H9 (cell line): ENCODE measurements at regions not wholly inside any gene's neighbourhood (a gene's known extent, or its start where the extent isn't known, plus 50 kb on each side); places are given as distances from the start of the nearest gene placed in this dataset.

ENCODE experiments used
- DNase-seq: peaks from one replicate; pipeline ENCODE4 v3.0.0-alpha.2; 2017
- H2AFZ ChIP-seq: one replicate; pipeline ENCODE4 v1.6.1; 2013; ENCODE audit warnings: mild to moderate bottlenecking, low read length, control low read depth, moderate library complexity
- H2AK5ac ChIP-seq: 2 replicates; pipeline ENCODE4 v1.6.1; 2013; ENCODE audit warnings: low read length, control low read depth, mixed read lengths; ENCODE audit not compliant: insufficient read length
- H2BK120ac ChIP-seq: one replicate; pipeline ENCODE4 v1.6.1; 2013; ENCODE audit warnings: low read depth, mild to moderate bottlenecking, low read length, control low read depth, inconsistent platforms; ENCODE audit not compliant: poor library complexity, severe bottlenecking
- H2BK12ac ChIP-seq: 2 replicates; pipeline ENCODE4 v1.6.1; 2013; ENCODE audit warnings: low read length, control low read depth, mixed read lengths, low read depth; ENCODE audit not compliant: insufficient read length
- H2BK15ac ChIP-seq: 2 replicates; pipeline ENCODE4 v1.6.1; 2013; ENCODE audit warnings: low read depth, low read length, control low read depth
- H2BK20ac ChIP-seq: one replicate; pipeline ENCODE4 v1.6.1; 2013; ENCODE audit warnings: low read depth, mild to moderate bottlenecking, low read length, control low read depth, inconsistent platforms; ENCODE audit not compliant: poor library complexity, severe bottlenecking
- H2BK5ac ChIP-seq: 2 replicates; pipeline ENCODE4 v1.6.1; 2013; ENCODE audit warnings: low read length, control low read depth, mixed read lengths; ENCODE audit not compliant: insufficient read length
- H3K14ac ChIP-seq: 2 replicates; pipeline ENCODE4 v1.6.1; 2013; ENCODE audit warnings: low read length, control low read depth; ENCODE audit not compliant: insufficient read depth
- H3K18ac ChIP-seq: 2 replicates; pipeline ENCODE4 v1.6.1; 2013; ENCODE audit warnings: low read depth, mild to moderate bottlenecking, mixed read lengths, low read length, control low read depth; ENCODE audit not compliant: insufficient read length
- H3K23ac ChIP-seq: 2 replicates; pipeline ENCODE4 v1.6.1; 2013; ENCODE audit warnings: low read length, control low read depth, mixed read lengths, low read depth; ENCODE audit not compliant: insufficient read length
- H3K23me2 ChIP-seq: 2 replicates; pipeline ENCODE4 v1.6.1; 2013; ENCODE audit warnings: low read depth, mild to moderate bottlenecking, mixed read lengths, low read length, control low read depth; ENCODE audit not compliant: insufficient read length, poor library complexity, severe bottlenecking
- H3K27ac ChIP-seq: 2 replicates; pipeline ENCODE4 v1.5.1; 2013; ENCODE audit warnings: low read length, control low read depth, mixed read lengths, low read depth; ENCODE audit not compliant: insufficient read length
- H3K27me3 ChIP-seq: 2 replicates; pipeline ENCODE4 v1.6.1; 2013; ENCODE audit warnings: low read length, control low read depth, inconsistent platforms; ENCODE audit not compliant: insufficient read depth
- H3K4ac ChIP-seq: 2 replicates; pipeline ENCODE4 v1.6.1; 2013; ENCODE audit warnings: low read depth, mild to moderate bottlenecking, control low read depth, inconsistent platforms, low read length, moderate library complexity
- H3K4me1 ChIP-seq: 2 replicates; pipeline ENCODE4 v1.6.1; 2013; ENCODE audit warnings: low read length, control low read depth, inconsistent platforms; ENCODE audit not compliant: insufficient read depth
- H3K4me2 ChIP-seq: 2 replicates; pipeline ENCODE4 v1.6.1; 2013; ENCODE audit warnings: low read length, control low read depth, mixed read lengths; ENCODE audit not compliant: insufficient read length, insufficient read depth
- H3K56ac ChIP-seq: 2 replicates; pipeline ENCODE4 v1.6.1; 2013; ENCODE audit warnings: low read depth, mild to moderate bottlenecking, mixed read lengths, low read length, control low read depth; ENCODE audit not compliant: insufficient read length
- H3K79me1 ChIP-seq: 2 replicates; pipeline ENCODE4 v1.6.1; 2013; ENCODE audit warnings: low read depth, mild to moderate bottlenecking, moderate library complexity, low read length, control low read depth, inconsistent platforms; ENCODE audit not compliant: insufficient read depth, poor library complexity, severe bottlenecking
- H3K79me2 ChIP-seq: 2 replicates; pipeline ENCODE4 v1.6.1; 2013; ENCODE audit warnings: low read length, control low read depth, inconsistent platforms; ENCODE audit not compliant: insufficient read depth
- H3K9ac ChIP-seq: 2 replicates; pipeline ENCODE4 v1.6.1; 2013; ENCODE audit warnings: low read length, control low read depth, mixed read lengths; ENCODE audit not compliant: insufficient read length; ENCODE audit errors: extremely low read depth
- H3K9me3 ChIP-seq: one replicate; pipeline ENCODE4 v1.6.1; 2013; ENCODE audit warnings: low read depth, low read length, inconsistent platforms; ENCODE audit not compliant: control insufficient read depth
- H3T11ph ChIP-seq: one replicate; pipeline ENCODE4 v1.6.1; 2013; ENCODE audit warnings: mild to moderate bottlenecking, low read length, control low read depth, inconsistent platforms
- H4K20me1 ChIP-seq: one replicate; pipeline ENCODE4 v1.6.1; 2013; ENCODE audit not compliant: control insufficient read depth, insufficient read length, insufficient read depth
- H4K5ac ChIP-seq: 2 replicates; pipeline ENCODE4 v1.6.1; 2013; ENCODE audit warnings: low read depth, mild to moderate bottlenecking, mixed read lengths, low read length, control low read depth; ENCODE audit not compliant: insufficient read length
- H4K8ac ChIP-seq: replicated peaks from 2 replicates; pipeline ENCODE4 v1.6.1; 2013; ENCODE audit warnings: low read length, control low read depth, mixed read lengths, low read depth; ENCODE audit not compliant: insufficient read length
- H4K91ac ChIP-seq: 2 replicates; pipeline ENCODE4 v1.6.1; 2013; ENCODE audit warnings: low read depth, mild to moderate bottlenecking, moderate library complexity, mixed read lengths, low read length, control low read depth; ENCODE audit not compliant: insufficient read length
- H3K27ac Mint-ChIP-seq, 3 experiments: 2 replicates in 2 of 3; 3 replicates in 1 of 3; pipeline ENCODE4 v1.8.0; 2020 to 2021; ENCODE audit warnings: mixed read lengths in 3 of 3, mild to moderate bottlenecking in 1 of 3, moderate library complexity in 1 of 3
- H3K27me3 Mint-ChIP-seq: 2 replicates; pipeline ENCODE4 v1.8.0; 2021; ENCODE audit warnings: low read depth, mild to moderate bottlenecking, moderate library complexity, mixed read lengths
- H3K36me3 Mint-ChIP-seq, 3 experiments: 2 replicates in 2 of 3; 3 replicates in 1 of 3; pipeline ENCODE4 v1.8.0; 2020 to 2021; ENCODE audit warnings: low read depth in 3 of 3, mixed read lengths in 3 of 3; ENCODE audit not compliant: insufficient read depth in 1 of 3
- H3K4me1 Mint-ChIP-seq, 2 experiments: 2 replicates each; pipeline ENCODE4 v1.8.0; 2020; ENCODE audit warnings: mixed read lengths in 2 of 2
- H3K4me3 Mint-ChIP-seq, 2 experiments: 2 replicates in 1 of 2; 3 replicates in 1 of 2; pipeline ENCODE4 v1.8.0; 2020 to 2021; ENCODE audit warnings: mild to moderate bottlenecking in 2 of 2, mixed read lengths in 2 of 2, moderate library complexity in 1 of 2
- H3K9me3 Mint-ChIP-seq, 2 experiments: 2 replicates in 1 of 2; 3 replicates in 1 of 2; pipeline ENCODE4 v1.8.0; 2020; ENCODE audit warnings: mild to moderate bottlenecking in 2 of 2, mixed read lengths in 2 of 2, moderate library complexity in 1 of 2
- CTCF ChIP-seq: fragments of 200-600 bp; sonication (generic); conservative IDR thresholded peaks from 3 replicates; pipeline ENCODE4 v1.8.0; 2021; ENCODE audit warnings: antibody characterized with exemption, mild to moderate bottlenecking
- WGBS: extraction: QIAGEN DNeasy Blood & Tissue Kit; methylation state at CpG from one replicate; pipeline ENCODE4 v1.1.7; 2013; ENCODE audit warnings: missing lambda C conversion rate, low lambda C conversion rate, mixed read lengths; ENCODE audit not compliant: insufficient read length; ENCODE audit errors: extremely low coverage; 5-methylcytosine and 5-hydroxymethylcytosine counted together

DNA sequence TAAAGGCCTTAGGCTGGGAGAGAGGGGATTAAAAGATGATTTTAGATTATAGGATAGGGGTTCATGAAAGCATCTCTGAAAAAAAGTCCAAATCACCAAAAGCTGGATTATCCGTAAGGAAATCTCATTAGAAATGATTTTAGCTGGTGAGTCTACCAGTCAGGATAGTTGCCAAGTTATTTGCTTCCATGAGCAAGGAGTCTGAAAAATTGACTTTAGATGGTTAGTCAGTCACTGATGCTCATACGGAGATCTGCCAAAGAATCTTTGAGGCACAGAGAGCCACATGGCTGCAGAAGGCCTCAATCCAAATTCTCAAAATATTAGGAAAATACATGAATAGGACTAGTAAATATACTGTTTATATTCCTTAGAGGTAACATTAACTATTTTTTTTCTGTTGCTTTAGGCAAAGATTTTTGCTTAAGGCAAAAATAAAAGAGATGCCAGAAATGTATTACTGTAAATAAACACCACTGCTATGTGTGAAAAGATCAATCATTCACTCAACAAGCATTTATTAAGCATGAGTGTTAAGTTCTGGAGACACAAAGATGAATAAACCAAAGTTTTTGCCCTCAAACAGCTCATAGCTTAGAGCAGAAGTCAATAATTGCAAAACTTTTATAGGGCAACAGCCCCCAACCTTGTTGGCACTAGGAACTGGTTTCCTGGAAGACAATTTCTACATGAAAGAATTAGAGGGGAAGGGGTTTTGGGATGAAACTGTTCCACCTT, 105.2 kb downstream of the BBS10 start:
- no peaks in the 10 kb centered on the region for H3K4me1 Mint-ChIP-seq
- H2BK20ac ChIP-seq = no peak overlapping the region
- no peaks in the 10 kb centered on the region for H3K27me3 ChIP-seq
- H2BK12ac ChIP-seq = no peak overlapping the region
- no peak overlapping the region for H2BK15ac ChIP-seq
- no peak for TF ChIP-seq CTCF
- H3K4me2 ChIP-seq = no peak overlapping the region
- H4K20me1 ChIP-seq = no peaks in the 10 kb centered on the region
- no CpG with 5 or more reads among the region's 2 CpGs for WGBS
- H3K56ac ChIP-seq = no peak overlapping the region
- H4K5ac ChIP-seq = no peak overlapping the region
- no peaks in the 10 kb centered on the region for H3K79me2 ChIP-seq
- peaks cover 0 to 3% (median 0%) of the 10 kb centered on the region in 3 experiments; a peak in 1 of 7 replicates for H3K36me3 Mint-ChIP-seq
- no peak overlapping the region for H3K27ac ChIP-seq
- no peaks in the 10 kb centered on the region for H3K9me3 ChIP-seq
- H2BK120ac ChIP-seq = no peak overlapping the region
- no peak overlapping the region for H4K91ac ChIP-seq
- H3K79me1 ChIP-seq = no peaks in the 10 kb centered on the region
- no peaks in the 10 kb centered on the region for H3K23me2 ChIP-seq
- no peak overlapping the region for H3K9ac ChIP-seq
- H3K4ac ChIP-seq = no peak overlapping the region
- no peaks in the 10 kb centered on the region for H3K4me1 ChIP-seq
- H3K23ac ChIP-seq = no peak overlapping the region
- no peak overlapping the region for H3K18ac ChIP-seq
- no peak overlapping the region for H3T11ph ChIP-seq
- DNase-seq = no peak
- H2AFZ ChIP-seq = no peak overlapping the region
- H3K14ac ChIP-seq = no peak overlapping the region
- peaks cover 0 to 3% of the 10 kb centered on the region in 2 experiments; a peak in 1 of 5 replicates for H3K9me3 Mint-ChIP-seq
- no peak overlapping the region for H2BK5ac ChIP-seq
- no peak overlapping the region for H2AK5ac ChIP-seq
- H3K27ac Mint-ChIP-seq = no peak overlapping the region; a peak in 1 of 7 replicates
- no peak overlapping the region for H4K8ac ChIP-seq
- no peaks in the 10 kb centered on the region for H3K27me3 Mint-ChIP-seq
- no peak overlapping the region for H3K4me3 Mint-ChIP-seq
